ENCODE measurements at regions not wholly inside any gene's neighbourhood (a gene's known extent, or its start where the extent isn't known, plus 50 kb on each side); places are given as distances from the start of the nearest gene placed in this dataset.

- TF ChIP-seq ZBTB33 (IDR thresholded peaks at IDR 0.05; ENCODE audit: extremely low read depth, insufficient replicate concordance, low read length) (no peak), SIN3A (IDR thresholded peaks at IDR 0.05; ENCODE audit: low read depth) (no peak), EGR1 (IDR thresholded peaks at IDR 0.05; ENCODE audit: low read depth) (no peak), MAX (IDR thresholded peaks at IDR 0.05) (no peak), ZNF274 (IDR thresholded peaks at IDR 0.05; ENCODE audit: low read depth, low read length) (no peak), RAD21 (IDR thresholded peaks at IDR 0.05; ENCODE audit: low read depth) (no peak), EZH2phosphoT487 (IDR thresholded peaks at IDR 0.05; ENCODE audit: borderline replicate concordance) (no peak), YY1 (IDR thresholded peaks at IDR 0.05; ENCODE audit: extremely low read depth, insufficient replicate concordance, low read depth, low read length) (no peak), ATF3 (IDR thresholded peaks at IDR 0.05) (no peak)
Observed at GRCh38 chr3:194076475-194076874, 59.5 kb upstream of the HES1 start (continued).

GRCh38 chr3:194077602-194078001 is 58.3 kb upstream of the HES1 start:
- no peaks in the 10 kb centered on the region; a peak in 1 of 4 replicates for H3K4me1 ChIP-seq (ENCODE audit: control insufficient read depth in 1 of 2, insufficient read depth in 2 of 2, low read length in 2 of 2)
- CTCF ChIA-PET, result interaction anchor here (1.2 kb wide), 1 partner anchor 238 kb away, joined by 4 read pairs; no protein-coding TSS in a partner anchor
- intact Hi-C loops (cut with micrococcal nuclease), result no loop called here
- ATAC-seq (no peak), DNase-seq (ENCODE audit: low read depth, low spot score) (no peak)
- no peak overlapping the region for H3K27ac ChIP-seq (ENCODE audit: low read depth, low read length)
- no TSS peak for BruUV-seq (replicated peaks)
- no peaks in the 10 kb centered on the region for H3K79me2 ChIP-seq (ENCODE audit: insufficient read depth, low read length)
- H4K20me1 ChIP-seq (ENCODE audit: insufficient read depth), result no peaks in the 10 kb centered on the region
- RAD21 ChIA-PET (ENCODE audit: low non-redundant PET in 1 of 2, low total read pairs in 2 of 2, uncharacterized antibody in 2 of 2, unreplicated experiment in 2 of 2), result no interaction called here
- H2AFZ ChIP-seq (ENCODE audit: low read depth, low read length, poor library complexity, severe bottlenecking), result no peak overlapping the region
- H3K9me3 ChIP-seq (ENCODE audit: control insufficient read depth in 1 of 2, insufficient read depth in 1 of 2, low read depth in 1 of 2, low read length in 2 of 2), result no peaks in the 10 kb centered on the region
- H3K9me2 ChIP-seq (ENCODE audit: insufficient read depth), result no peaks in the 10 kb centered on the region
- H3K27me3 ChIP-seq (ENCODE audit: insufficient read depth, low read length), result peaks cover 12% of the 10 kb centered on the region; the same call in 1 of the 2 replicates
- no peak overlapping the region for H3K4me3 ChIP-seq (replicated peaks in 1 of 2; ENCODE audit: low read depth in 1 of 2, low read length in 2 of 2)
- H3K9ac ChIP-seq (ENCODE audit: low read length), result no peak overlapping the region
- H3K36me3 ChIP-seq (ENCODE audit: control insufficient read depth in 1 of 2, insufficient read depth in 2 of 2, low read length in 2 of 2), result no peaks in the 10 kb centered on the region
- H3K4me2 ChIP-seq (ENCODE audit: low read length), result no peak overlapping the region
- POLR2A ChIA-PET, result interaction anchor here (1.7 kb wide), 1 partner anchor 12 kb away, joined by 4 read pairs; no protein-coding TSS in a partner anchor
- TF ChIP-seq ZBTB33 (IDR thresholded peaks at IDR 0.05; ENCODE audit: extremely low read depth, insufficient replicate concordance, low read length) (no peak), ELF1 (IDR thresholded peaks at IDR 0.05; ENCODE audit: borderline replicate concordance, low read depth) (no peak), CBX3 (IDR thresholded peaks at IDR 0.05; ENCODE audit: low read depth) (no peak), RAD21 (IDR thresholded peaks at IDR 0.05; ENCODE audit: low read depth) (no peak), MAX (IDR thresholded peaks at IDR 0.05) (no peak), TCF7L2 (IDR thresholded peaks at IDR 0.05; ENCODE audit: borderline replicate concordance, extremely low read depth, insufficient read depth, insufficient read length) (no peak), FOSL1 (IDR thresholded peaks at IDR 0.05; ENCODE audit: low read depth) (no peak), ZNF274 (IDR thresholded peaks at IDR 0.05; ENCODE audit: low read depth, low read length) (no peak), REST (IDR thresholded peaks at IDR 0.05; ENCODE audit: low read depth) (no peak), SP1 (IDR thresholded peaks at IDR 0.05; ENCODE audit: low read depth) (no peak), POLR2A (IDR thresholded peaks at IDR 0.05; ENCODE audit: borderline replicate concordance, extremely low read depth, insufficient read depth, insufficient read length) (no peak), EZH2 (IDR thresholded peaks at IDR 0.05) (no peak)
